Fibroblast of villous mesenchyme (primary cell): ENCODE measurements at regions not wholly inside any gene's neighbourhood (a gene's known extent, or its start where the extent isn't known, plus 50 kb on each side); places are given as distances from the start of the nearest gene placed in this dataset.

Experiments used
- DNase-seq: peaks from one replicate; pipeline ENCODE4 v3.0.0-alpha.2; 2010; ENCODE audit warnings: low read depth
- H3K4me3 ChIP-seq: 2 replicates; pipeline ENCODE4 v1.5.1; 2011; ENCODE audit warnings: low read depth, mild to moderate bottlenecking, low read length
- CTCF ChIP-seq: IDR thresholded peaks from 2 replicates; pipeline ENCODE4 v1.5.1; 2012; ENCODE audit warnings: low read depth, mild to moderate bottlenecking, low read length; ENCODE audit not compliant: insufficient read depth

GRCh38 chr6:90932351-90932750 is 345.5 kb upstream of the MAP3K7 start:
- no peak for DNase-seq
- no peak for TF ChIP-seq CTCF
- no peak overlapping the region for H3K4me3 ChIP-seq

GRCh38 chr6:90928051-90928450 is 341.2 kb upstream of the MAP3K7 start:
- TF ChIP-seq CTCF: no peak
- DNase-seq: no peak
- H3K4me3 ChIP-seq: no peak overlapping the region

DNA sequence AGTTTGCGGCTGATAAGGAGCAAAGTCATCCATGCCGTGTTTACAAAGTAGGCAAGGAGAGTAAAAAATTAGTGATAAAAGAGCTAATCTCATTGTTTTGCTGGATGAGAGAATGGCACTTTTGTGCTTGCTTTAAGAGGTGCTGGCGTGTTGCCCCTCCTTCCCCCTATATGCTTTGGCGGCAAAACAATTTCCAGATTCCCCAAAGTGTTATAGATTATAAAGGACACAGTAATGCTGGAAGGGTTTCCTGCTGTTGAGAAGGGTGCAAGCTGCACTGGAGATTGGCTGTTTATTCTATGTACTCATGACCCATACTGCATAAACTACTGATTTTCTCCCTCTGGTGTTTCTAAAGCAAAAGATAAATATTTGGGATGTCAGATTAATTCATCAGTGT is 338.9 kb upstream of the MAP3K7 start:
- no peak overlapping the region for H3K4me3 ChIP-seq
- TF ChIP-seq CTCF: no peak
- DNase-seq: no peak

DNA sequence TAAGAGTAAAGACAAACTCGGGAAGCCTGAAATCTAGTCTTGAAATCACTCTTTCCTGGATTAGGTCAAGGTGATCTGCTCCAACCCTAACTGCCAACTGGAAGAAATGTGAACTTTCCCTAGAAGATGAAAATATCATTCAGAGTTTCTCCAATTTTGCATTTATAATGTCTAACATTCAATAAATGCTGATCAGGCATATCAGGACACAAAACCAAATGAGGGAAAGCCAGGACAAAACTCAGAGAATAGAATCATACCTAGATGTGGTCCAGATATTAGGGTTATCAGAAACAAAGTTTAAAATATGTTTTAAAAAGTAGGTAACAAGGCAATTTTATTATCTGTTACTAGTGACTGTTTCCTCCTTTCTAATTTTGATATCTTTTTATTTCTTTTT is 335.5 kb upstream of the MAP3K7 start:
- no peak overlapping the region for H3K4me3 ChIP-seq
- DNase-seq: no peak
- TF ChIP-seq CTCF: no peak

DNA sequence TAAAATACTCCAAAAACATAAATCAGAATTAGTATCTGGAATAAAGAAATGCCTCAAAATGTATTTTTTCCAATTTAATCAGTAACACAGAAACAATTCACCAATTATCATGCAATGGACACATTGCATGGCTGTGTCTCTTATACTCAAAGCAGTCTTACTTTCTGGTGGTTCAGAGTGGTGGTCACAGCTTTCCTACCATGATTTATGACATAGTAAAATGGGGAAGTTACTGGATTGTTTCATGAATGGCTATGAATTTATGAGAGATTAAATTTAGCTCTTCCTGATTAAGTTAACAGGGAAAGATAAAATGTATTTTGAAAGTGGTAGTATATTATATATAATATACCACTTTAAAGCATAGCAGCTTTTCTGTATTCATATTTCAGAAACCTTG is 331.5 kb upstream of the MAP3K7 start:
- no peak overlapping the region for H3K4me3 ChIP-seq
- no peak for DNase-seq
- TF ChIP-seq CTCF: no peak

DNA sequence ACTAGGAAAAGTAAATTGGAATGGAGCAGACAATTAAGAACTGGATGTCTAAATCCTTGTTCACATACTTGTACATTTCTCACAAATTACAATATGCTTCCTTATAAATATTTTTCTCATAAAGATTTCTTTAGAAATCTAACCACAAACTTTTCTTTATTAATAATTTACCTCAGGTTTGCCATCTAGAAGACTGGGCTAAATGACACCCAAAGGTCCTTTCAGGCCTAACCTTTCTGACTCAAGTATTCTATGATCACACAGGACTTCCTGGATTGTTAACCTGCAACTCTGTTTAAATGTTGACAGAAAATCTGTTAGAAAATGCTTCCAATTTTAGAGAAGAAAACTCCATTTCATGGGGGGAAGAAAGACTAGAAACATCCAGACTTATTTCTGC is 330.5 kb upstream of the MAP3K7 start:
- H3K4me3 ChIP-seq: no peak overlapping the region
- no peak for TF ChIP-seq CTCF
- DNase-seq: no peak

DNA sequence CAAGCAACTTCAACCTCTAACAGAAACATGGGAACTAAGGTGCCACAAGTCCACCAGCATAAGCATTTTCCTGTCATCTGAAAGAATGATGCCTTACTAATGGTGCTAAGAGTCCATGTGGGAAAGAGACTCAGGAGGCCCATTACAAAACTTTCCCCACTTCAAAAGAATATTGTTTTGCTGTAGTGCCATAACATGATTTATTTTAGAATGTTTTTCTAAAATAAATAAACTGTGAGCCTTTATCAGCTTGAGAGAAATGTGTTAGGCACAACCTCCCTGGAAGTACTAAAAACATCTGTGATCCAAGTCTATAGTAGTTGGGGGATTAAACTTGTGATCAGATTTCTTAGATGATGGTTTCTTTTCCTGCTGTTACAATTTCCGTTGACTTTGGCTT is 330.1 kb upstream of the MAP3K7 start:
- TF ChIP-seq CTCF: no peak
- no peak for DNase-seq
- H3K4me3 ChIP-seq: no peak overlapping the region
